Ishikawa (cell line): ENCODE measurements at regions not wholly inside any gene's neighbourhood (a gene's known extent, or its start where the extent isn't known, plus 50 kb on each side); places are given as distances from the start of the nearest gene placed in this dataset.

Source experiments
- CEBPB ChIP-seq: IDR thresholded peaks from 2 replicates; pipeline ENCODE4 v1.6.1; 2012
- CREB1 ChIP-seq: IDR thresholded peaks from 2 replicates; pipeline ENCODE4 v1.6.1; 2012; ENCODE audit warnings: low read depth
- EP300 ChIP-seq: IDR thresholded peaks from 2 replicates; pipeline ENCODE4 v1.6.1; 2012; ENCODE audit warnings: borderline replicate concordance
- MAX ChIP-seq: IDR thresholded peaks from 2 replicates; pipeline ENCODE4 v1.6.1; 2012
- NFIC ChIP-seq: IDR thresholded peaks from 2 replicates; pipeline ENCODE4 v1.6.1; 2012
- RAD21 ChIP-seq: IDR thresholded peaks from 2 replicates; pipeline ENCODE4 v1.6.1; 2012; ENCODE audit warnings: low read depth
- REST ChIP-seq: IDR thresholded peaks from 2 replicates; pipeline ENCODE4 v1.6.1; 2012; ENCODE audit warnings: low read depth, mild to moderate bottlenecking
- TAF1 ChIP-seq: IDR thresholded peaks from 2 replicates; pipeline ENCODE4 v1.6.1; 2012; ENCODE audit warnings: low read depth, mild to moderate bottlenecking
- TCF12 ChIP-seq: IDR thresholded peaks from 2 replicates; pipeline ENCODE4 v1.6.1; 2012; ENCODE audit warnings: low read depth
- USF1 ChIP-seq: IDR thresholded peaks from 2 replicates; pipeline ENCODE4 v1.6.1; 2012
- YY1 ChIP-seq: IDR thresholded peaks from 2 replicates; pipeline ENCODE4 v1.6.1; 2012; ENCODE audit warnings: low read depth

- no peak for TF ChIP-seq EP300
- TF ChIP-seq TAF1: no peak
- TF ChIP-seq NFIC: no peak
- no peak for TF ChIP-seq CEBPB
- no peak for TF ChIP-seq CREB1
- no peak for TF ChIP-seq TCF12
- TF ChIP-seq MAX: no peak
- no peak for TF ChIP-seq RAD21
- TF ChIP-seq USF1: no peak
- no peak for TF ChIP-seq REST
- TF ChIP-seq YY1: no peak
These were observed 90.2 kb upstream of the ITGB1 start for GRCh38 chr10:33048223-33048622.
